HG02852 (cell line): ENCODE measurements at regions not wholly inside any gene's neighbourhood (a gene's known extent, or its start where the extent isn't known, plus 50 kb on each side); places are given as distances from the start of the nearest gene placed in this dataset.

Source experiments
- ATAC-seq: cut with Tn5 transposase; IDR thresholded peaks from one replicate; pipeline ENCODE4 v1.9.1; 2021; ENCODE audit warnings: mild to moderate bottlenecking, moderate library complexity; ENCODE audit not compliant: unreplicated experiment

- no peak for ATAC-seq
Observed at GRCh38 chr2:455913-456312, 168.0 kb upstream of the ALKAL2 start.

- ATAC-seq = no peak
Observed at GRCh38 chr2:455015-455705, 167.3 kb upstream of the ALKAL2 start.

- ATAC-seq = no peak
Observed at GRCh38 chr2:453132-453531, 165.2 kb upstream of the ALKAL2 start.

GRCh38 chr2:451495-451894 is 163.6 kb upstream of the ALKAL2 start:
- ATAC-seq = no peak

GRCh38 chr2:449246-450067 is 161.6 kb upstream of the ALKAL2 start:
- ATAC-seq = no peak

GRCh38 chr2:447902-448665 is 160.2 kb upstream of the ALKAL2 start:
- no peak for ATAC-seq

- ATAC-seq = no peak
Observed at GRCh38 chr2:446963-447530, 159.2 kb upstream of the ALKAL2 start.

GRCh38 chr2:446303-446874 is 158.5 kb upstream of the ALKAL2 start:
- no peak for ATAC-seq

- ATAC-seq = no peak
Observed at GRCh38 chr2:445896-446295, 158.0 kb upstream of the ALKAL2 start.

GRCh38 chr2:444937-445884 is 157.3 kb upstream of the ALKAL2 start:
- no peak for ATAC-seq

- ATAC-seq = no peak
Observed at GRCh38 chr2:443741-444140, 155.8 kb upstream of the ALKAL2 start.

GRCh38 chr2:443216-443615 is 155.3 kb upstream of the ALKAL2 start:
- ATAC-seq = no peak

- ATAC-seq = peak; percentile 64
Observed at GRCh38 chr2:441258-442022, 153.5 kb upstream of the ALKAL2 start.

- ATAC-seq = no peak
Observed at GRCh38 chr2:440403-440740, 152.5 kb upstream of the ALKAL2 start.

GRCh38 chr2:439556-440402 is 151.9 kb upstream of the ALKAL2 start:
- no peak for ATAC-seq

GRCh38 chr2:439077-439476 is 151.2 kb upstream of the ALKAL2 start:
- ATAC-seq = no peak

GRCh38 chr2:437756-438393 is 150.0 kb upstream of the ALKAL2 start:
- ATAC-seq = peak; percentile 92

- ATAC-seq = no peak
Observed at GRCh38 chr2:437180-437579, 149.3 kb upstream of the ALKAL2 start.
